ENCODE measurements at regions not wholly inside any gene's neighbourhood (a gene's known extent, or its start where the extent isn't known, plus 50 kb on each side); places are given as distances from the start of the nearest gene placed in this dataset.

- DNase-seq = no peak
Observed at GRCh38 chr13:89862011-89862690, 1485.3 kb upstream of the MIR17HG start.

GRCh38 chr13:89862691-89863036, 1484.8 kb upstream of the MIR17HG start:
- DNase-seq = no peak

GRCh38 chr13:89865164-89866064, 1482.1 kb upstream of the MIR17HG start:
- DNase-seq = no peak

GRCh38 chr13:89869312-89869711, 1478.2 kb upstream of the MIR17HG start:
- no peak for DNase-seq

GRCh38 chr13:89878904-89879303, 1468.6 kb upstream of the MIR17HG start:
- no peak for DNase-seq

- DNase-seq = no peak
Observed at GRCh38 chr13:89880201-89880600, 1467.3 kb upstream of the MIR17HG start.

GRCh38 chr13:89883893-89884448, 1463.5 kb upstream of the MIR17HG start:
- no peak for DNase-seq

GRCh38 chr13:89890806-89891205, 1456.7 kb upstream of the MIR17HG start:
- no peak for DNase-seq

- DNase-seq = no peak
Observed at GRCh38 chr13:89891416-89891815, 1456.1 kb upstream of the MIR17HG start.

- DNase-seq = no peak
Observed at GRCh38 chr13:89897681-89898080, 1449.8 kb upstream of the MIR17HG start.

GRCh38 chr13:89899302-89900103, 1448.0 kb upstream of the MIR17HG start:
- DNase-seq = no peak

GRCh38 chr13:89900104-89900765, 1447.3 kb upstream of the MIR17HG start:
- DNase-seq = no peak

- DNase-seq = no peak
Observed at GRCh38 chr13:89902223-89902622, 1445.3 kb upstream of the MIR17HG start.

- DNase-seq = no peak
Observed at GRCh38 chr13:89903115-89903514, 1444.4 kb upstream of the MIR17HG start.

GRCh38 chr13:89910166-89910565, 1437.3 kb upstream of the MIR17HG start:
- no peak for DNase-seq

- no peak for DNase-seq
Observed at GRCh38 chr13:89916551-89916950, 1430.9 kb upstream of the MIR17HG start.

GRCh38 chr13:89920461-89920860, 1427.0 kb upstream of the MIR17HG start:
- no peak for DNase-seq

- DNase-seq = no peak
Observed at GRCh38 chr13:89923052-89923451, 1424.4 kb upstream of the MIR17HG start.

- DNase-seq = no peak
Observed at GRCh38 chr13:89923736-89924135, 1423.8 kb upstream of the MIR17HG start.

GRCh38 chr13:89925107-89925506, 1422.4 kb upstream of the MIR17HG start:
- DNase-seq = no peak

GRCh38 chr13:89930861-89931260, 1416.6 kb upstream of the MIR17HG start:
- no peak for DNase-seq

GRCh38 chr13:89932902-89933301, 1414.6 kb upstream of the MIR17HG start:
- no peak for DNase-seq

- no peak for DNase-seq
Observed at GRCh38 chr13:89936256-89936655, 1411.2 kb upstream of the MIR17HG start.
